ENCODE measurements at regions not wholly inside any gene's neighbourhood (a gene's known extent, or its start where the extent isn't known, plus 50 kb on each side); places are given as distances from the start of the nearest gene placed in this dataset.

DNA sequence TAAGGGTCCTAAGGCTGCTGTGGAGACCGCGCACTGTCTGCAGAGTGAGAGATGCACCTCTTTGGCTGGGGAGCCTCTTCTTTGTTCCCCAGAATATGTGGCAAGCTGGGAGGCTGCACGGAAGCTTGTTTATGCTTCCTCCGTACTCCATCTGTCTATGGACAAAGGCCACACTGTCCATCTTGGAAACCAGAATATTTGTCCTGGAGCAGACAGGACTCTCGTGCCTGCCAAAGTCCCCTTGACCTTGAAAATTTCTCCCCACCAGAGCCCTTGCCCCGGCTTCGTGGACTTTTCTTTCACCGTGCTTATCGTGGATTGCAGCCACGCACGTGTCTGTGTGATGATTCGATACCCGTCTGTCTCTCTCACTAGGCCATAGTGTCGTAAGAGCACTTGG is 147.4 kb downstream of the NSG2 start:
- H2AFZ ChIP-seq, result no peak overlapping the region
- no peaks in the 10 kb centered on the region for H3K9me3 ChIP-seq (ENCODE audit: low read depth)
- no peak overlapping the region for H3K4me3 ChIP-seq
- no peak for DNase-seq (ENCODE audit: low spot score)
- TF ChIP-seq EZH2 (IDR thresholded peaks at IDR 0.05; ENCODE audit: borderline replicate concordance) (no peak), EZH2phosphoT487 (IDR thresholded peaks at IDR 0.05; ENCODE audit: low read depth, severe bottlenecking, unreplicated experiment) (no peak)
- H3K36me3 ChIP-seq (replicated peaks; ENCODE audit: insufficient read depth, low read depth), result no peaks in the 10 kb centered on the region
- H3K27ac ChIP-seq, result no peak overlapping the region
- H3K4me2 ChIP-seq, result no peak overlapping the region
- H3K27me3 ChIP-seq, result no peaks in the 10 kb centered on the region
- no peaks in the 10 kb centered on the region for H3K9me2 ChIP-seq (replicated peaks; ENCODE audit: insufficient read depth)
- no peaks in the 10 kb centered on the region for H4K20me1 ChIP-seq (ENCODE audit: insufficient read depth, poor library complexity, severe bottlenecking)
- WGBS (ENCODE audit: low lambda C conversion rate, missing lambda C conversion rate), result 91% methylated on average over 14 of the region's 14 CpGs
- H3K79me2 ChIP-seq, result no peaks in the 10 kb centered on the region
- H3K4me1 ChIP-seq (ENCODE audit: insufficient read depth), result no peaks in the 10 kb centered on the region

DNA sequence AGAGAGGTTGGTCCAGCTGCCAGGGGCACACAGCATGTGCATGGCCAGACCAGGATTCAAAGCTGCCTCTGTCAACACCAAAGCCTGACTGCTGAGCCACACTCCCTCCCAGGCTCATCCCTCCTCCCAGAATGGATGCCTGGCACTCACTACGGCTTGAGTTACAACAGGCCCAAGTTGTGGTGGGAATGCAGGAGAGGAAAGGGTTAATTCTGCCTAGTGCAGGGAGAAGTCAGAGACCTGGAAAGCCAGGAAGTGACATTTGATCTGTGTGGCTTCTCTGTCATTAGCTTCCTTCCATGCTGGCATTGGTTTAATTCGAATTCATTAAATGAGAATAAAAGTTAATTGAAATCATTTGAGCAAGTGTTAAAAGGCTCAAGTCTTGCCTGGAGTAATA is 150.0 kb downstream of the NSG2 start:
- no peaks in the 10 kb centered on the region for H3K9me2 ChIP-seq (replicated peaks; ENCODE audit: insufficient read depth)
- no peak overlapping the region for H3K4me3 ChIP-seq
- H3K9me3 ChIP-seq (ENCODE audit: low read depth), result no peaks in the 10 kb centered on the region
- H3K36me3 ChIP-seq (replicated peaks; ENCODE audit: insufficient read depth, low read depth), result no peaks in the 10 kb centered on the region
- no peak for TF ChIP-seq EZH2phosphoT487 (IDR thresholded peaks at IDR 0.05; ENCODE audit: low read depth, severe bottlenecking, unreplicated experiment)
- TF ChIP-seq EZH2 (IDR thresholded peaks at IDR 0.05; ENCODE audit: borderline replicate concordance), result no peak
- TF ChIP-seq, protein P1, sequence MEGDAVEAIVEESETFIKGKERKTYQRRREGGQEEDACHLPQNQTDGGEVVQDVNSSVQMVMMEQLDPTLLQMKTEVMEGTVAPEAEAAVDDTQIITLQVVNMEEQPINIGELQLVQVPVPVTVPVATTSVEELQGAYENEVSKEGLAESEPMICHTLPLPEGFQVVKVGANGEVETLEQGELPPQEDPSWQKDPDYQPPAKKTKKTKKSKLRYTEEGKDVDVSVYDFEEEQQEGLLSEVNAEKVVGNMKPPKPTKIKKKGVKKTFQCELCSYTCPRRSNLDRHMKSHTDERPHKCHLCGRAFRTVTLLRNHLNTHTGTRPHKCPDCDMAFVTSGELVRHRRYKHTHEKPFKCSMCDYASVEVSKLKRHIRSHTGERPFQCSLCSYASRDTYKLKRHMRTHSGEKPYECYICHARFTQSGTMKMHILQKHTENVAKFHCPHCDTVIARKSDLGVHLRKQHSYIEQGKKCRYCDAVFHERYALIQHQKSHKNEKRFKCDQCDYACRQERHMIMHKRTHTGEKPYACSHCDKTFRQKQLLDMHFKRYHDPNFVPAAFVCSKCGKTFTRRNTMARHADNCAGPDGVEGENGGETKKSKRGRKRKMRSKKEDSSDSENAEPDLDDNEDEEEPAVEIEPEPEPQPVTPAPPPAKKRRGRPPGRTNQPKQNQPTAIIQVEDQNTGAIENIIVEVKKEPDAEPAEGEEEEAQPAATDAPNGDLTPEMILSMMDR (IDR thresholded peaks at IDR 0.05; ENCODE audit: poor library complexity), result no peak
- no peak overlapping the region for H3K4me2 ChIP-seq
- H3K27ac ChIP-seq, result no peak overlapping the region
- WGBS (ENCODE audit: low lambda C conversion rate, missing lambda C conversion rate), result 33% methylated on average over 2 of the region's 2 CpGs
- no peaks in the 10 kb centered on the region for H4K20me1 ChIP-seq (ENCODE audit: insufficient read depth, poor library complexity, severe bottlenecking)
- no peak overlapping the region for H2AFZ ChIP-seq
- H3K27me3 ChIP-seq, result no peaks in the 10 kb centered on the region
- no peaks in the 10 kb centered on the region for H3K4me1 ChIP-seq (ENCODE audit: insufficient read depth)
- no peak for DNase-seq (ENCODE audit: low spot score)
- no peaks in the 10 kb centered on the region for H3K79me2 ChIP-seq

DNA sequence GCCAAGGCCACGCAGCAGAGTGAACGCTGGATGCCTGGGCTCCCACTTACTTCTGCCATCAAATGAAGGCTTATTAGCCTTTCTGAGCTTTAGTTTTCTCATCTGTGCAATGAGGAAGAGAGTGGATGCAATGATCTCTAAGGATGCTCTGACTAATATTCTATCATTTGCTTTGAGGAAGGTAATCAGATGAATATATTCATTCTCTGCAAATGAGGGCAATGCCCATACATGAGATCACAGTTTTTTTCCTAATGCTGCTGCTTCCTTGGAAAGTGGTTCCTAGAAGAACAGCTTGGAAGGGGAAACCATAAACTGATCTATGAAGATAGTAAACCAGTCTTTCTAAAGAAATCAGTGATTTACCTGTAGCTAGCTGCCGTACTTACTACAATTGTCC is 152.4 kb downstream of the NSG2 start:
- Histone ChIP-seq H4K20me1 (ENCODE audit: insufficient read depth, poor library complexity, severe bottlenecking) (no peaks in the 10 kb centered on the region), H3K9me3 (ENCODE audit: low read depth) (no peaks in the 10 kb centered on the region), H3K4me1 (ENCODE audit: insufficient read depth) (no peaks in the 10 kb centered on the region), H3K27ac (no peak overlapping the region), H2AFZ (no peak overlapping the region), H3K4me3 (no peak overlapping the region), H3K9me2 (replicated peaks; ENCODE audit: insufficient read depth) (no peaks in the 10 kb centered on the region), H3K36me3 (replicated peaks; ENCODE audit: insufficient read depth, low read depth) (no peaks in the 10 kb centered on the region), H3K27me3 (no peaks in the 10 kb centered on the region), H3K79me2 (no peaks in the 10 kb centered on the region), H3K4me2 (no peak overlapping the region)
- no peak for TF ChIP-seq EZH2 (IDR thresholded peaks at IDR 0.05; ENCODE audit: borderline replicate concordance)
- TF ChIP-seq, protein P1 (IDR thresholded peaks at IDR 0.05; ENCODE audit: poor library complexity), result no peak
- TF ChIP-seq EZH2phosphoT487 (IDR thresholded peaks at IDR 0.05; ENCODE audit: low read depth, severe bottlenecking, unreplicated experiment), result no peak
- no peak for DNase-seq (ENCODE audit: low spot score)
- WGBS (ENCODE audit: low lambda C conversion rate, missing lambda C conversion rate), result 89% methylated on average over 3 of the region's 3 CpGs

DNA sequence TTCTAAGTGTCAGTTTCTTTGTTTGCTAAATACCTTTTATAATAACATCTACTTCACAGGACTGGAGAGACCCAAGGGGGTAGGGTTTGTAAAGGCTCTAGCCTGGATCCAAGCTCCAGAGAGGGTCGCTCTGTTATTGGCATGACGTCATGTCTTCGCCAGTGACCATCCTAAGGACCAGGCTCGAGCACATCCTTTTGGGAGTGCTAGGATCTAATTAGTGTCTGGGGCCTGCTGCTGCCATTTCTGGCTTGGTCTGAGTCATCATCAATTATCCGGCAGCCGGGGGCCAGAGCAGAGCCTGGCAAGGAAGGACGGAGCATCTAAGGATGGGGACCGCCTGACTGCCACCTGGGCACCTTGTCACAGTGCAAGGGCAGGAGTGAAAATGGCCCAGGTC is 153.0 kb downstream of the NSG2 start:
- H3K27me3 ChIP-seq, result no peaks in the 10 kb centered on the region
- no peaks in the 10 kb centered on the region for H3K4me1 ChIP-seq (ENCODE audit: insufficient read depth)
- no peak overlapping the region for H3K4me2 ChIP-seq
- TF ChIP-seq EZH2phosphoT487 (IDR thresholded peaks at IDR 0.05; ENCODE audit: low read depth, severe bottlenecking, unreplicated experiment) (no peak), EZH2 (IDR thresholded peaks at IDR 0.05; ENCODE audit: borderline replicate concordance) (no peak)
- TF ChIP-seq, protein P1 (IDR thresholded peaks at IDR 0.05; ENCODE audit: poor library complexity), result no peak
- no peak overlapping the region for H3K4me3 ChIP-seq
- no peaks in the 10 kb centered on the region for H3K36me3 ChIP-seq (replicated peaks; ENCODE audit: insufficient read depth, low read depth)
- no peak for DNase-seq (ENCODE audit: low spot score)
- H3K79me2 ChIP-seq, result no peaks in the 10 kb centered on the region
- H3K9me2 ChIP-seq (replicated peaks; ENCODE audit: insufficient read depth), result no peaks in the 10 kb centered on the region
- no peaks in the 10 kb centered on the region for H4K20me1 ChIP-seq (ENCODE audit: insufficient read depth, poor library complexity, severe bottlenecking)
- no peak overlapping the region for H3K27ac ChIP-seq
- no peaks in the 10 kb centered on the region for H3K9me3 ChIP-seq (ENCODE audit: low read depth)
- H2AFZ ChIP-seq, result no peak overlapping the region
- 66% methylated on average over 8 of the region's 8 CpGs for WGBS (ENCODE audit: low lambda C conversion rate, missing lambda C conversion rate)
